Type B pancreatic cell (in vitro differentiated cells): ENCODE measurements at regions not wholly inside any gene's neighbourhood (a gene's known extent, or its start where the extent isn't known, plus 50 kb on each side); places are given as distances from the start of the nearest gene placed in this dataset.

ENCODE experiments used
- DNase-seq: peaks from one replicate; pipeline ENCODE4 v3.0.0; 2021; ENCODE audit warnings: mixed read lengths; ENCODE audit not compliant: unreplicated experiment; ENCODE audit errors: extremely low spot score
- H3K27ac Mint-ChIP-seq: 2 replicates; pipeline ENCODE4 v1.8.0; 2021; ENCODE audit warnings: mild to moderate bottlenecking, mixed read lengths
- H3K27me3 Mint-ChIP-seq: 2 replicates; pipeline ENCODE4 v1.8.0; 2021; ENCODE audit warnings: mixed read lengths
- H3K36me3 Mint-ChIP-seq: 2 replicates; pipeline ENCODE4 v1.8.0; 2021; ENCODE audit warnings: mixed read lengths
- H3K4me1 Mint-ChIP-seq: one replicate; pipeline ENCODE4 v1.8.0; 2021; ENCODE audit warnings: mixed read lengths; ENCODE audit not compliant: unreplicated experiment
- H3K4me3 Mint-ChIP-seq: 2 replicates; pipeline ENCODE4 v1.8.0; 2021; ENCODE audit warnings: mild to moderate bottlenecking, mixed read lengths
- H3K9me3 Mint-ChIP-seq: 2 replicates; pipeline ENCODE4 v1.8.0; 2021; ENCODE audit warnings: mixed read lengths
- CTCF ChIP-seq: fragments of 200-600 bp; sonication (generic); conservative IDR thresholded peaks from 2 replicates; pipeline ENCODE4 v1.5.0; 2021; ENCODE audit warnings: antibody characterized with exemption, mild to moderate bottlenecking

DNA sequence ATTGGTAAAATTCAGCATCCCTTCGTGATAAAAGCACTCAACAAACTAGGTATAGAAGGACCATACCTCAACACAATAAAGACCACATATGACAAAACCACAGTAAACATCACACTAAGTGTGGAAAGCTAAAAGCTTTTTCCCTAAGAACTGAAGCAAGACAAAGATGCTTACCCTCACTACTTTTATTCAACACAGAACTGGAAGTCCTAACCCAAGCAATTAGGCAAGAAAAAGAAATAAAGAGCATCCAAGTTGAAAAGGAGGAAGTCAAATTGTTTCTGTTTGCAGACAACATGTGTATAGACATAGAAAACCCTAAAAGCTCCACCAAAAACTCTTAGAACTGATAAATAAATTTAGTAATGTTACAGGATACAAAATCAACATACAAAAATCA is 271.7 kb downstream of the RBM43 start:
- TF ChIP-seq CTCF: no peak
- Mint-ChIP-seq H3K4me1 (peaks cover 5% of the 10 kb centered on the region), H3K27ac (no peak overlapping the region)

DNA sequence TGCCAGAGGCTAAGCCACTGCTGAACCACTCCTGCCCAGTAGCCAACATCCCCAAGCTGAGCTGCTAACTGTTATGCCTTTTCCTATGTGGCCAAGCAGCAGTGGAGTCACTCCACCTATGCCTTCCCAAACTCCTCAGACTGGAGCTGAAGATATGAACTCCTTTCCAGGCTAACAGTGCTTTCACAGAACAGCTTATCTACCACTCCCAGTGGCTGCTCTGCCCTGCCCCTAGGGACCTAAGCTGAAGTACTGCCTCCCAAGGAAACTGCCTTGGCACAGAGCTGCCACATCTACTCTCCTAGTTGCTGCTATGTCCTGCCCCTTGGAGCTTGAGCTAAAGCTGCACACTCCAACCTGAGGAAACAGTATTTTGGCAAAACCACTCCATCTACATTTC is 275.9 kb downstream of the RBM43 start:
- no peak for TF ChIP-seq CTCF
- H3K36me3 Mint-ChIP-seq: peaks cover 9% of the 10 kb centered on the region
- H3K9me3 Mint-ChIP-seq: peaks cover 14% of the 10 kb centered on the region
- H3K27ac Mint-ChIP-seq: no peak overlapping the region
- no peak overlapping the region for H3K4me3 Mint-ChIP-seq
- no peaks in the 10 kb centered on the region for H3K27me3 Mint-ChIP-seq
- H3K4me1 Mint-ChIP-seq: peaks cover 25% of the 10 kb centered on the region
- DNase-seq: no peak

More for the DNA sequence above, 271.7 kb downstream of the RBM43 start:
- no peak overlapping the region for H3K4me3 Mint-ChIP-seq
- peaks cover 9% of the 10 kb centered on the region for H3K36me3 Mint-ChIP-seq
- no peaks in the 10 kb centered on the region for H3K27me3 Mint-ChIP-seq
- H3K9me3 Mint-ChIP-seq: peaks cover 23% of the 10 kb centered on the region
- no peak for DNase-seq

- H3K4me1 Mint-ChIP-seq: peaks cover 36% of the 10 kb centered on the region
- peaks cover 4% of the 10 kb centered on the region for H3K9me3 Mint-ChIP-seq
- no peak overlapping the region for H3K4me3 Mint-ChIP-seq
- no peak for TF ChIP-seq CTCF
- no peak for DNase-seq
- H3K27me3 Mint-ChIP-seq: no peaks in the 10 kb centered on the region
- H3K27ac Mint-ChIP-seq: no peak overlapping the region
- no peaks in the 10 kb centered on the region for H3K36me3 Mint-ChIP-seq
Measured at GRCh38 chr2:150983314-150983897, 278.3 kb downstream of the RBM43 start.

DNA sequence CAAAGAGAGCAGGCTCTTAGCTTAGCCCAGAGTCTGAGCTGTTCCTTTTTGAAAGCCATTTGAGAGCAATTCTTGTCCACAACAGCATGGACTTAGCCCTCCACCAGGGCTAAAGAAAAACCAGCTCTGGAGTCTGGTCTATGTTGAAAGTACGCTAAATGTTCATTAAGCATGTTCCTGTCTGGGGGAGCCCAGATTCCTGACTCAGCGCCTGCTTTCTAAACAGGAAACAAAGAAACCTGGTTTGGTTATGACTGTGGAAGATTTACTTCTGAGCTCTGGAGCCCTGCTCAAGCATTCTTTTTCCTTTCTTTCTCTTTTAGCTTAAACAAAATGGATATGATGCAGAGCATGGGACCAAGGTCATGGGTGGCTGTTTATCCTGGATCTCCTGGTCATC is 279.8 kb downstream of the RBM43 start:
- peaks cover under 1% of the 10 kb centered on the region for H3K9me3 Mint-ChIP-seq
- no peak for DNase-seq
- no peak overlapping the region for H3K27ac Mint-ChIP-seq
- no peaks in the 10 kb centered on the region for H3K27me3 Mint-ChIP-seq
- peaks cover 42% of the 10 kb centered on the region for H3K4me1 Mint-ChIP-seq
- TF ChIP-seq CTCF: no peak
- H3K4me3 Mint-ChIP-seq: no peak overlapping the region
- no peaks in the 10 kb centered on the region for H3K36me3 Mint-ChIP-seq

GRCh38 chr2:150978053-150978452 is 283.6 kb downstream of the RBM43 start:
- no peak for TF ChIP-seq CTCF
- H3K27me3 Mint-ChIP-seq: no peaks in the 10 kb centered on the region
- H3K9me3 Mint-ChIP-seq: peaks cover 9% of the 10 kb centered on the region
- H3K4me1 Mint-ChIP-seq: peaks cover 44% of the 10 kb centered on the region
- H3K27ac Mint-ChIP-seq: peak overlapping the region; percentile 84
- no peak for DNase-seq
- H3K36me3 Mint-ChIP-seq: no peaks in the 10 kb centered on the region
- H3K4me3 Mint-ChIP-seq: no peak overlapping the region

GRCh38 chr2:150977296-150977695 is 284.4 kb downstream of the RBM43 start:
- H3K4me1 Mint-ChIP-seq: peaks cover 39% of the 10 kb centered on the region

More at GRCh38 chr2:150977296-150977695, 284.4 kb downstream of the RBM43 start:
- DNase-seq: no peak
- H3K27ac Mint-ChIP-seq: peak overlapping the region; percentile 70
- H3K27me3 Mint-ChIP-seq: no peaks in the 10 kb centered on the region
- no peak overlapping the region for H3K4me3 Mint-ChIP-seq
- TF ChIP-seq CTCF: no peak
- no peaks in the 10 kb centered on the region for H3K36me3 Mint-ChIP-seq
- peaks cover 9% of the 10 kb centered on the region for H3K9me3 Mint-ChIP-seq
